GM10248 (cell line): ENCODE measurements at regions not wholly inside any gene's neighbourhood (a gene's known extent, or its start where the extent isn't known, plus 50 kb on each side); places are given as distances from the start of the nearest gene placed in this dataset.

Experiments used
- CTCF ChIA-PET: fragments of 300-600 bp; sonication (Branson Sonifier 250); formaldehyde crosslinking; extraction: SDS; loops from one replicate; lab custom pipeline; 2021; ENCODE audit warnings: antibody characterized with exemption; lab: Yijun Ruan, JAX
- POLR2A ChIA-PET: fragments of 350-650 bp; sonication (Branson Sonifier 250); formaldehyde crosslinking; extraction: SDS; loops from one replicate; lab custom pipeline; 2020; ENCODE audit warnings: antibody characterized with exemption; lab: Yijun Ruan, JAX
- DNase-seq: peaks from one replicate; pipeline ENCODE4 v3.0.0; 2012; ENCODE audit errors: extremely low spot score
- TF ChIP-seq, protein P1 (sequence below): IDR thresholded peaks from 2 replicates; pipeline ENCODE4 v1.5.1; 2012; ENCODE audit warnings: mild to moderate bottlenecking, low read depth; ENCODE audit errors: extremely low read depth, missing control alignments, control extremely low read depth

GRCh38 chr15:35723852-35724251 lies 177.9 kb upstream of the DPH6 start:
- DNase-seq = no peak
- ChIA-PET POLR2A (no interaction called here), CTCF (interaction anchor here (1.6 kb wide), 1 partner anchor 27 kb away, joined by 5 read pairs; no protein-coding TSS in a partner anchor)
- TF ChIP-seq, protein P1, sequence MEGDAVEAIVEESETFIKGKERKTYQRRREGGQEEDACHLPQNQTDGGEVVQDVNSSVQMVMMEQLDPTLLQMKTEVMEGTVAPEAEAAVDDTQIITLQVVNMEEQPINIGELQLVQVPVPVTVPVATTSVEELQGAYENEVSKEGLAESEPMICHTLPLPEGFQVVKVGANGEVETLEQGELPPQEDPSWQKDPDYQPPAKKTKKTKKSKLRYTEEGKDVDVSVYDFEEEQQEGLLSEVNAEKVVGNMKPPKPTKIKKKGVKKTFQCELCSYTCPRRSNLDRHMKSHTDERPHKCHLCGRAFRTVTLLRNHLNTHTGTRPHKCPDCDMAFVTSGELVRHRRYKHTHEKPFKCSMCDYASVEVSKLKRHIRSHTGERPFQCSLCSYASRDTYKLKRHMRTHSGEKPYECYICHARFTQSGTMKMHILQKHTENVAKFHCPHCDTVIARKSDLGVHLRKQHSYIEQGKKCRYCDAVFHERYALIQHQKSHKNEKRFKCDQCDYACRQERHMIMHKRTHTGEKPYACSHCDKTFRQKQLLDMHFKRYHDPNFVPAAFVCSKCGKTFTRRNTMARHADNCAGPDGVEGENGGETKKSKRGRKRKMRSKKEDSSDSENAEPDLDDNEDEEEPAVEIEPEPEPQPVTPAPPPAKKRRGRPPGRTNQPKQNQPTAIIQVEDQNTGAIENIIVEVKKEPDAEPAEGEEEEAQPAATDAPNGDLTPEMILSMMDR = no peak

GRCh38 chr15:35724626-35725025 lies 178.7 kb upstream of the DPH6 start:
- ChIA-PET POLR2A (no interaction called here), CTCF (no interaction called here)
- TF ChIP-seq, protein P1 = no peak
- DNase-seq = no peak

GRCh38 chr15:35725353-35725752 lies 179.4 kb upstream of the DPH6 start:
- ChIA-PET POLR2A (no interaction called here), CTCF (no interaction called here)
- TF ChIP-seq, protein P1 = no peak
- DNase-seq = no peak

- TF ChIP-seq, protein P1 = no peak
- ChIA-PET POLR2A (no interaction called here), CTCF (interaction anchor here (0.9 to 1.5 kb wide), 3 partner anchors 14 to 24 kb away, joined by 3 read pairs; no protein-coding TSS in a partner anchor)
- no peak for DNase-seq
These were observed 181.7 kb upstream of the DPH6 start for GRCh38 chr15:35727627-35728026.

DNA sequence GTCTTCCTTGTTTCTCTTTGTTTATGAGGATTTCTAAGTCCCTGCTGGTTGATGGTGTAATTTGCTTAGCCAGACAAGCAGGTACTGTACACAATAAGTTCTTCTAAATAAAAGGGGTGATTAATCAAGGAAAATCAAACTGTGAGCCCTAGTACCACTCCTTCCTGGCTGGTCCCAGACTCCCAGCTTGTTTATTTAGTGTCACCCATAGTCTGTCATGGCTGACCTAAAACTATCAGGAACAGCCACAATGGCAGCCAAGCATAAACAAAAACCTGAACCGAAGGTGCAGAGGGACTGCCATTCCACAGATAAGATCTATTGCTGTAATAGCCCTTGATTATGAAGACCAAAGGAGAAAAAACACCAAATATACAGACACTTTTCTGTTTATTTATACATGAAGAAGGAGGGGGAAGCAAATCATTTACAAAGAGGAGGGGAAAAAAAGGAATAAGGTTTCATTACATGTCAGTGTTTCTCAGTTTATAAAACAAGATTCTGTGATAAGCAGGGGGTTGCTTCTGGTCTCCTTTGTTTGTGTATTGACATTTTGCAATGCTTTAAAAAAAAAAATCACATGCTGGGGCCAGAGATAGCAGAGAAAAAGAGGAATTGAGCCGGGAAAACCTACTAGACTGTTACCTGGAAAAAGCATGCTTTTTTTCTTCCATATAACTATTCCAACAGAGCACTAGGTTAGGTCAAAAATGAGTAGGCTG lies 182.4 kb upstream of the DPH6 start:
- no peak for DNase-seq
- CTCF ChIA-PET = interaction anchor here (0.9 to 1.3 kb wide), 2 partner anchors 13 to 19 kb away, joined by 3 read pairs; no protein-coding TSS in a partner anchor
- POLR2A ChIA-PET = no interaction called here
- TF ChIP-seq, protein P1 = no peak

DNA sequence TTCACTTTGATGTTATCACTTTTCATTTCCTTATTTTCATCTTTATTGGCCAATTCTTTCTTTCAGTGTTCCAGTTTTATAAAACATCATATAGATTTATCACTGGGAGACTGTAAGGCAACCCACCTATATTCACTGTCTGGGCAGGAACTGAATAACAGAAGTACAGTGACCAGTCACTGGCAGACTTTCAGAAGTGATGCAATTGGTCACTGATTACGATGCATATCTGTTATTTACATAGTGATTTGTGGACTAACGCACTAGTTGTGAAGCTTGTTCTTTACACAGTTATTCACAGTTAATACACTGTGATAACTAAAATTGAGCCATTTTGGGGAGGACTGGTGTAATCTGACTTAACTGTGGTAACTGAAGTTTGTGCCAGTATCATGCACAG lies 190.2 kb upstream of the DPH6 start:
- POLR2A ChIA-PET = no interaction called here
- CTCF ChIA-PET = no interaction called here
- no peak for DNase-seq
- TF ChIP-seq, protein P1 = no peak
